ENCODE measurements at regions not wholly inside any gene's neighbourhood (a gene's known extent, or its start where the extent isn't known, plus 50 kb on each side); places are given as distances from the start of the nearest gene placed in this dataset.

DNA sequence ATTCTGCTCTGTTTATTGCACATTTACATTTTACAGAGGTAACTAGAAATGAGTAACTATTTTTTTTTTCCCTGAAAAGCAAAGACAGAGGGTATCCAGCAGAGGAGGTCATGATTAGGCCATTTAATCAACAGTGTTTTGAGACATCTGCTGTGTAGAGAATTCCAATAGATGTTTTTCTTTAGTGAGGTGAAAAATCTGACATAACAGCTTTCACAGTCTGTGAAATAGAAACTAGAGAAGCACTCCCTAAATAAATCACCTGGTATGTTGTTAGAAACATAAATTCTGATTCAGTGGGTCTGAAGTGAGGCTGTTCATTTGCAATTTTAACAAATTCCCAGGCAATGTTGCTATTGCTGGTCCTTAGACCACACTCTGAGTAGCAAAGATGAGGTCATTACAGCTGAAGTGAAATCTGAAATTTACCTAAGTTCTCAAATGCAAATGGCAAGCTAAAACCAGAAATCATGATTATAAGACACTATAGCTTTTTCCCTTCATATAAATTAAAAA lies 329.2 kb upstream of the LRRC3B start:
- POLR2A ChIA-PET = no interaction called here
- no peak overlapping the region for H3K4me3 ChIP-seq
- BruUV-seq (replicated peaks) = no TSS peak
- no peak overlapping the region for H3K27ac ChIP-seq (ENCODE audit: control insufficient read depth, insufficient read depth)
- H3K4me1 ChIP-seq (ENCODE audit: control insufficient read depth, insufficient read depth, low read length) = no peaks in the 10 kb centered on the region
- no peaks in the 10 kb centered on the region for H4K20me1 ChIP-seq (ENCODE audit: control insufficient read depth, insufficient read depth)
- no peak for DNase-seq (ENCODE audit: low read depth, low spot score)
- TF ChIP-seq MTA2 (IDR thresholded peaks at IDR 0.05; ENCODE audit: low read depth) (no peak), HDAC2 (IDR thresholded peaks at IDR 0.05) (no peak), RELA (IDR thresholded peaks at IDR 0.05; ENCODE audit: borderline replicate concordance, partially characterized antibody) (no peak), SMC3 (IDR thresholded peaks at IDR 0.05; ENCODE audit: borderline replicate concordance, low read length) (no peak), MTA3 (IDR thresholded peaks at IDR 0.05; ENCODE audit: borderline replicate concordance, low read length) (no peak), RCOR1 (conservative IDR thresholded peaks at IDR 0.05; ENCODE audit: low read depth, low read length) (no peak), BCL11A (IDR thresholded peaks at IDR 0.05; ENCODE audit: low read depth, low read length) (no peak), LARP7 (IDR thresholded peaks at IDR 0.05) (no peak), JUND (IDR thresholded peaks at IDR 0.05; ENCODE audit: low read depth, low read length) (no peak), CBX3 (IDR thresholded peaks at IDR 0.05; ENCODE audit: borderline replicate concordance, low read depth) (no peak), YY1 (IDR thresholded peaks at IDR 0.05; ENCODE audit: low read depth, low read length) (no peak), NFIC (IDR thresholded peaks at IDR 0.05; ENCODE audit: low read depth, low read length) (no peak), MYB (IDR thresholded peaks at IDR 0.05; ENCODE audit: borderline replicate concordance, low read depth, low read length) (no peak), NR2C2 (IDR thresholded peaks at IDR 0.05; ENCODE audit: borderline replicate concordance, control insufficient read depth, insufficient read length, low read depth) (no peak), CHD2 (IDR thresholded peaks at IDR 0.05; ENCODE audit: borderline replicate concordance, low read depth, low read length) (no peak), MXI1 (IDR thresholded peaks at IDR 0.05; ENCODE audit: low read depth, low read length) (no peak), CHD4 (IDR thresholded peaks at IDR 0.05) (no peak)
- TF ChIP-seq, protein P1, sequence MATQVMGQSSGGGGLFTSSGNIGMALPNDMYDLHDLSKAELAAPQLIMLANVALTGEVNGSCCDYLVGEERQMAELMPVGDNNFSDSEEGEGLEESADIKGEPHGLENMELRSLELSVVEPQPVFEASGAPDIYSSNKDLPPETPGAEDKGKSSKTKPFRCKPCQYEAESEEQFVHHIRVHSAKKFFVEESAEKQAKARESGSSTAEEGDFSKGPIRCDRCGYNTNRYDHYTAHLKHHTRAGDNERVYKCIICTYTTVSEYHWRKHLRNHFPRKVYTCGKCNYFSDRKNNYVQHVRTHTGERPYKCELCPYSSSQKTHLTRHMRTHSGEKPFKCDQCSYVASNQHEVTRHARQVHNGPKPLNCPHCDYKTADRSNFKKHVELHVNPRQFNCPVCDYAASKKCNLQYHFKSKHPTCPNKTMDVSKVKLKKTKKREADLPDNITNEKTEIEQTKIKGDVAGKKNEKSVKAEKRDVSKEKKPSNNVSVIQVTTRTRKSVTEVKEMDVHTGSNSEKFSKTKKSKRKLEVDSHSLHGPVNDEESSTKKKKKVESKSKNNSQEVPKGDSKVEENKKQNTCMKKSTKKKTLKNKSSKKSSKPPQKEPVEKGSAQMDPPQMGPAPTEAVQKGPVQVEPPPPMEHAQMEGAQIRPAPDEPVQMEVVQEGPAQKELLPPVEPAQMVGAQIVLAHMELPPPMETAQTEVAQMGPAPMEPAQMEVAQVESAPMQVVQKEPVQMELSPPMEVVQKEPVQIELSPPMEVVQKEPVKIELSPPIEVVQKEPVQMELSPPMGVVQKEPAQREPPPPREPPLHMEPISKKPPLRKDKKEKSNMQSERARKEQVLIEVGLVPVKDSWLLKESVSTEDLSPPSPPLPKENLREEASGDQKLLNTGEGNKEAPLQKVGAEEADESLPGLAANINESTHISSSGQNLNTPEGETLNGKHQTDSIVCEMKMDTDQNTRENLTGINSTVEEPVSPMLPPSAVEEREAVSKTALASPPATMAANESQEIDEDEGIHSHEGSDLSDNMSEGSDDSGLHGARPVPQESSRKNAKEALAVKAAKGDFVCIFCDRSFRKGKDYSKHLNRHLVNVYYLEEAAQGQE (IDR thresholded peaks at IDR 0.05; ENCODE audit: low read depth, low read length) = no peak
- TF ChIP-seq, protein P2, sequence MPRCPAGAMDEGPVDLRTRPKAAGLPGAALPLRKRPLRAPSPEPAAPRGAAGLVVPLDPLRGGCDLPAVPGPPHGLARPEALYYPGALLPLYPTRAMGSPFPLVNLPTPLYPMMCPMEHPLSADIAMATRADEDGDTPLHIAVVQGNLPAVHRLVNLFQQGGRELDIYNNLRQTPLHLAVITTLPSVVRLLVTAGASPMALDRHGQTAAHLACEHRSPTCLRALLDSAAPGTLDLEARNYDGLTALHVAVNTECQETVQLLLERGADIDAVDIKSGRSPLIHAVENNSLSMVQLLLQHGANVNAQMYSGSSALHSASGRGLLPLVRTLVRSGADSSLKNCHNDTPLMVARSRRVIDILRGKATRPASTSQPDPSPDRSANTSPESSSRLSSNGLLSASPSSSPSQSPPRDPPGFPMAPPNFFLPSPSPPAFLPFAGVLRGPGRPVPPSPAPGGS (IDR thresholded peaks at IDR 0.05; ENCODE audit: borderline replicate concordance, insufficient read depth, low read depth, low read length, poor library complexity, severe bottlenecking) = no peak
- TF ChIP-seq, protein P3, sequence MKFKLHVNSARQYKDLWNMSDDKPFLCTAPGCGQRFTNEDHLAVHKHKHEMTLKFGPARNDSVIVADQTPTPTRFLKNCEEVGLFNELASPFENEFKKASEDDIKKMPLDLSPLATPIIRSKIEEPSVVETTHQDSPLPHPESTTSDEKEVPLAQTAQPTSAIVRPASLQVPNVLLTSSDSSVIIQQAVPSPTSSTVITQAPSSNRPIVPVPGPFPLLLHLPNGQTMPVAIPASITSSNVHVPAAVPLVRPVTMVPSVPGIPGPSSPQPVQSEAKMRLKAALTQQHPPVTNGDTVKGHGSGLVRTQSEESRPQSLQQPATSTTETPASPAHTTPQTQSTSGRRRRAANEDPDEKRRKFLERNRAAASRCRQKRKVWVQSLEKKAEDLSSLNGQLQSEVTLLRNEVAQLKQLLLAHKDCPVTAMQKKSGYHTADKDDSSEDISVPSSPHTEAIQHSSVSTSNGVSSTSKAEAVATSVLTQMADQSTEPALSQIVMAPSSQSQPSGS (IDR thresholded peaks at IDR 0.05; ENCODE audit: low read length) = no peak
- no peak overlapping the region for H2AFZ ChIP-seq (ENCODE audit: control insufficient read depth, low read depth, low read length)
- no peaks in the 10 kb centered on the region for H3K27me3 ChIP-seq (replicated peaks in 1 of 2; ENCODE audit: control insufficient read depth in 2 of 2, insufficient read depth in 2 of 2, low read length in 1 of 2)
- in situ Hi-C loops (cut with MboI) (no loop called here), intact Hi-C loops (cut with micrococcal nuclease; ENCODE audit: unreplicated experiment) (no loop called here)
- CTCF ChIA-PET = interaction anchor here (0.6 kb wide), 1 partner anchor 615 kb away, joined by 4 read pairs; no protein-coding TSS in a partner anchor
- H3K4me2 ChIP-seq (ENCODE audit: control insufficient read depth, insufficient read depth) = no peak overlapping the region
- no peak for FAIRE-seq
- no peak for ATAC-seq
- RAD21 ChIA-PET (ENCODE audit: unreplicated experiment) = no interaction called here
- H3K36me3 ChIP-seq (ENCODE audit: control insufficient read depth in 2 of 2, insufficient read depth in 2 of 2, low read length in 1 of 2) = no peaks in the 10 kb centered on the region
- SMC1A ChIA-PET (ENCODE audit: uncharacterized antibody, unreplicated experiment) = interaction anchor here (1.5 kb wide), 1 partner anchor 10 kb away, joined by 3 read pairs; no protein-coding TSS in a partner anchor
- no peaks in the 10 kb centered on the region for H3K9me3 ChIP-seq (replicated peaks; ENCODE audit: control insufficient read depth, insufficient read depth, low read length)
- H3K9ac ChIP-seq (ENCODE audit: control insufficient read depth, insufficient read depth, low read length) = no peak overlapping the region
- H3K79me2 ChIP-seq (ENCODE audit: control insufficient read depth, insufficient read depth, low read length) = no peaks in the 10 kb centered on the region
